Left ventricle myocardium inferior (tissue), 1 donor: ENCODE measurements at regions not wholly inside any gene's neighbourhood (a gene's known extent, or its start where the extent isn't known, plus 50 kb on each side); places are given as distances from the start of the nearest gene placed in this dataset.

ENCODE experiments used
- DNase-seq: peaks from one replicate; pipeline ENCODE4 v3.0.0-alpha.2; 2020
- H3K27ac ChIP-seq: fragments of 200-600 bp; replicated peaks from 2 replicates; pipeline ENCODE4 v1.8.0; 2021
- H3K27me3 ChIP-seq: fragments of 200-600 bp; 2 replicates; pipeline ENCODE4 v1.8.0; 2021; ENCODE audit warnings: low read depth
- H3K36me3 ChIP-seq: fragments of 200-600 bp; 2 replicates; pipeline ENCODE4 v1.8.0; 2021
- H3K4me1 ChIP-seq: fragments of 200-600 bp; 2 replicates; pipeline ENCODE4 v1.8.0; 2021
- H3K4me3 ChIP-seq: fragments of 200-600 bp; 2 replicates; pipeline ENCODE4 v1.8.0; 2021; ENCODE audit warnings: mild to moderate bottlenecking, moderate library complexity
- H3K9me3 ChIP-seq: fragments of 200-600 bp; replicated peaks from 2 replicates; pipeline ENCODE4 v1.8.0; 2021
- intact Hi-C: fragments of 100-400 bp; cut with micrococcal nuclease; formaldehyde crosslinking; loops from one replicate; pipeline ENCODE4 v1.11.0; 2022
- TF ChIP-seq, protein P1 (sequence below): fragments of 200-600 bp; IDR thresholded peaks from 2 replicates; pipeline ENCODE4 v1.8.0; 2021; ENCODE audit warnings: antibody characterized with exemption, mild to moderate bottlenecking, borderline replicate concordance
- donor health status: DM: no; HTN: yes; CAD: no; lungs with severe emphysema.

GRCh38 chr4:188639479-188640100 lies 500.3 kb downstream of the TRIML1 start:
- Histone ChIP-seq H3K36me3 (no peaks in the 10 kb centered on the region), H3K4me1 (no peaks in the 10 kb centered on the region), H3K27ac (no peak overlapping the region), H3K9me3 (no peaks in the 10 kb centered on the region), H3K4me3 (no peak overlapping the region), H3K27me3 (no peaks in the 10 kb centered on the region)
- TF ChIP-seq, protein P1, sequence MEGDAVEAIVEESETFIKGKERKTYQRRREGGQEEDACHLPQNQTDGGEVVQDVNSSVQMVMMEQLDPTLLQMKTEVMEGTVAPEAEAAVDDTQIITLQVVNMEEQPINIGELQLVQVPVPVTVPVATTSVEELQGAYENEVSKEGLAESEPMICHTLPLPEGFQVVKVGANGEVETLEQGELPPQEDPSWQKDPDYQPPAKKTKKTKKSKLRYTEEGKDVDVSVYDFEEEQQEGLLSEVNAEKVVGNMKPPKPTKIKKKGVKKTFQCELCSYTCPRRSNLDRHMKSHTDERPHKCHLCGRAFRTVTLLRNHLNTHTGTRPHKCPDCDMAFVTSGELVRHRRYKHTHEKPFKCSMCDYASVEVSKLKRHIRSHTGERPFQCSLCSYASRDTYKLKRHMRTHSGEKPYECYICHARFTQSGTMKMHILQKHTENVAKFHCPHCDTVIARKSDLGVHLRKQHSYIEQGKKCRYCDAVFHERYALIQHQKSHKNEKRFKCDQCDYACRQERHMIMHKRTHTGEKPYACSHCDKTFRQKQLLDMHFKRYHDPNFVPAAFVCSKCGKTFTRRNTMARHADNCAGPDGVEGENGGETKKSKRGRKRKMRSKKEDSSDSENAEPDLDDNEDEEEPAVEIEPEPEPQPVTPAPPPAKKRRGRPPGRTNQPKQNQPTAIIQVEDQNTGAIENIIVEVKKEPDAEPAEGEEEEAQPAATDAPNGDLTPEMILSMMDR = no peak
- DNase-seq = no peak
- intact Hi-C loops = no loop called here

- TF ChIP-seq, protein P1 = no peak
- Histone ChIP-seq H3K9me3 (no peaks in the 10 kb centered on the region), H3K36me3 (no peaks in the 10 kb centered on the region), H3K4me1 (no peaks in the 10 kb centered on the region), H3K4me3 (no peak overlapping the region), H3K27ac (no peak overlapping the region), H3K27me3 (no peaks in the 10 kb centered on the region)
- intact Hi-C loops = no loop called here
- no peak for DNase-seq
These were observed 508.7 kb downstream of the TRIML1 start for GRCh38 chr4:188647820-188648370.

- Histone ChIP-seq H3K4me1 (no peaks in the 10 kb centered on the region), H3K9me3 (no peaks in the 10 kb centered on the region), H3K36me3 (no peaks in the 10 kb centered on the region), H3K27ac (no peak overlapping the region), H3K4me3 (no peak overlapping the region), H3K27me3 (no peaks in the 10 kb centered on the region)
- intact Hi-C loops = no loop called here
- TF ChIP-seq, protein P1 = no peak
- no peak for DNase-seq
These were observed 510.4 kb downstream of the TRIML1 start for GRCh38 chr4:188649635-188650034.

GRCh38 chr4:188650516-188650915 lies 511.3 kb downstream of the TRIML1 start:
- no peaks in the 10 kb centered on the region for H3K9me3 ChIP-seq
- no peak overlapping the region for H3K27ac ChIP-seq
- no peak for DNase-seq
- no peak overlapping the region for H3K4me3 ChIP-seq
- H3K4me1 ChIP-seq = no peaks in the 10 kb centered on the region
- H3K27me3 ChIP-seq = no peaks in the 10 kb centered on the region
- TF ChIP-seq, protein P1 = no peak
- no peaks in the 10 kb centered on the region for H3K36me3 ChIP-seq
- intact Hi-C loops = no loop called here

DNA sequence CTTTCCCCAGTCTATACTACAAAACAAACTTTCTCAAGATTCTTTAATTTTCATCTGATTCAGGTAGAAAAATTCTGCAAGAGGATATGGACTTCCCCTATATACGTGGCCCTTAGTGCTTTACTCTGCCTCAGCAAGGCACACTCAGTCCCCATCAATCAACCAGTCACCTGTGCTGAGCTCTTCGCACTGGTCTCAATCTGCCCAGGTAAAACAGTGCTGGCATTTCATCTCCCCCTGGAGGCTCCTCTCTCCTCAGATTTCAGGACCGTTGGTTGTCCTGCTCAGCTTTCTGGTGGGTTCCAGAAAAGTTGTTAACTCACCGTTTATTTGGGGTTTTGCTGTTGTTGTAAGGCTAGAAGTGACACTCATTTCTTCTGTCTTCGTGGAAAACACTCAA lies 518.1 kb downstream of the TRIML1 start:
- Histone ChIP-seq H3K4me1 (no peaks in the 10 kb centered on the region), H3K36me3 (no peaks in the 10 kb centered on the region), H3K4me3 (no peak overlapping the region), H3K9me3 (peaks cover 6% of the 10 kb centered on the region), H3K27me3 (no peaks in the 10 kb centered on the region), H3K27ac (no peak overlapping the region)
- intact Hi-C loops = no loop called here
- DNase-seq = no peak
- TF ChIP-seq, protein P1 = no peak
